ENCODE measurements at regions not wholly inside any gene's neighbourhood (a gene's known extent, or its start where the extent isn't known, plus 50 kb on each side); places are given as distances from the start of the nearest gene placed in this dataset.

GRCh38 chr18:61236356-61237057 is 96.7 kb upstream of the CDH20 start:
- H3K9ac ChIP-seq (ENCODE audit: low read depth in 1 of 2, low read length in 2 of 2): no peak overlapping the region
- H3K9me3 ChIP-seq (ENCODE audit: control insufficient read depth in 4 of 4, low read length in 3 of 4): no peaks in the 10 kb centered on the region
- DNase-seq (ENCODE audit: low spot score): no peak
- TF ChIP-seq, protein P1, sequence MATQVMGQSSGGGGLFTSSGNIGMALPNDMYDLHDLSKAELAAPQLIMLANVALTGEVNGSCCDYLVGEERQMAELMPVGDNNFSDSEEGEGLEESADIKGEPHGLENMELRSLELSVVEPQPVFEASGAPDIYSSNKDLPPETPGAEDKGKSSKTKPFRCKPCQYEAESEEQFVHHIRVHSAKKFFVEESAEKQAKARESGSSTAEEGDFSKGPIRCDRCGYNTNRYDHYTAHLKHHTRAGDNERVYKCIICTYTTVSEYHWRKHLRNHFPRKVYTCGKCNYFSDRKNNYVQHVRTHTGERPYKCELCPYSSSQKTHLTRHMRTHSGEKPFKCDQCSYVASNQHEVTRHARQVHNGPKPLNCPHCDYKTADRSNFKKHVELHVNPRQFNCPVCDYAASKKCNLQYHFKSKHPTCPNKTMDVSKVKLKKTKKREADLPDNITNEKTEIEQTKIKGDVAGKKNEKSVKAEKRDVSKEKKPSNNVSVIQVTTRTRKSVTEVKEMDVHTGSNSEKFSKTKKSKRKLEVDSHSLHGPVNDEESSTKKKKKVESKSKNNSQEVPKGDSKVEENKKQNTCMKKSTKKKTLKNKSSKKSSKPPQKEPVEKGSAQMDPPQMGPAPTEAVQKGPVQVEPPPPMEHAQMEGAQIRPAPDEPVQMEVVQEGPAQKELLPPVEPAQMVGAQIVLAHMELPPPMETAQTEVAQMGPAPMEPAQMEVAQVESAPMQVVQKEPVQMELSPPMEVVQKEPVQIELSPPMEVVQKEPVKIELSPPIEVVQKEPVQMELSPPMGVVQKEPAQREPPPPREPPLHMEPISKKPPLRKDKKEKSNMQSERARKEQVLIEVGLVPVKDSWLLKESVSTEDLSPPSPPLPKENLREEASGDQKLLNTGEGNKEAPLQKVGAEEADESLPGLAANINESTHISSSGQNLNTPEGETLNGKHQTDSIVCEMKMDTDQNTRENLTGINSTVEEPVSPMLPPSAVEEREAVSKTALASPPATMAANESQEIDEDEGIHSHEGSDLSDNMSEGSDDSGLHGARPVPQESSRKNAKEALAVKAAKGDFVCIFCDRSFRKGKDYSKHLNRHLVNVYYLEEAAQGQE (IDR thresholded peaks at IDR 0.05): no peak
- TF ChIP-seq ATF3 (IDR thresholded peaks at IDR 0.05): no peak
- TF ChIP-seq SP1 (IDR thresholded peaks at IDR 0.05): no peak
- TF ChIP-seq RAD21 (IDR thresholded peaks at IDR 0.05): no peak
- TF ChIP-seq GABPA (IDR thresholded peaks at IDR 0.05 in 1 of 2, conservative IDR thresholded peaks at IDR 0.05 in 1 of 2): no peak
- TF ChIP-seq FOXA1 (IDR thresholded peaks at IDR 0.05): no peak
- TF ChIP-seq EGR1 (IDR thresholded peaks at IDR 0.05; ENCODE audit: low read depth in 2 of 2): no peak
- TF ChIP-seq, protein P2, sequence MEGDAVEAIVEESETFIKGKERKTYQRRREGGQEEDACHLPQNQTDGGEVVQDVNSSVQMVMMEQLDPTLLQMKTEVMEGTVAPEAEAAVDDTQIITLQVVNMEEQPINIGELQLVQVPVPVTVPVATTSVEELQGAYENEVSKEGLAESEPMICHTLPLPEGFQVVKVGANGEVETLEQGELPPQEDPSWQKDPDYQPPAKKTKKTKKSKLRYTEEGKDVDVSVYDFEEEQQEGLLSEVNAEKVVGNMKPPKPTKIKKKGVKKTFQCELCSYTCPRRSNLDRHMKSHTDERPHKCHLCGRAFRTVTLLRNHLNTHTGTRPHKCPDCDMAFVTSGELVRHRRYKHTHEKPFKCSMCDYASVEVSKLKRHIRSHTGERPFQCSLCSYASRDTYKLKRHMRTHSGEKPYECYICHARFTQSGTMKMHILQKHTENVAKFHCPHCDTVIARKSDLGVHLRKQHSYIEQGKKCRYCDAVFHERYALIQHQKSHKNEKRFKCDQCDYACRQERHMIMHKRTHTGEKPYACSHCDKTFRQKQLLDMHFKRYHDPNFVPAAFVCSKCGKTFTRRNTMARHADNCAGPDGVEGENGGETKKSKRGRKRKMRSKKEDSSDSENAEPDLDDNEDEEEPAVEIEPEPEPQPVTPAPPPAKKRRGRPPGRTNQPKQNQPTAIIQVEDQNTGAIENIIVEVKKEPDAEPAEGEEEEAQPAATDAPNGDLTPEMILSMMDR (IDR thresholded peaks at IDR 0.05; ENCODE audit: low read depth, low read length, missing input control): no peak
- TF ChIP-seq JUND (IDR thresholded peaks at IDR 0.05): no peak
- H3K36me3 ChIP-seq (ENCODE audit: control insufficient read depth in 4 of 4, insufficient read depth in 3 of 4, low read depth in 1 of 4, low read length in 3 of 4): no peaks in the 10 kb centered on the region
- H3K4me3 ChIP-seq (ENCODE audit: low read depth in 1 of 3, low read length in 3 of 3): no peak overlapping the region
- WGBS: 61% methylated on average over 7 of the region's 7 CpGs
- no peaks in the 10 kb centered on the region for H3K4me1 ChIP-seq (ENCODE audit: control insufficient read depth in 4 of 4, insufficient read depth in 4 of 4, low read length in 3 of 4)
- H3K27me3 ChIP-seq (ENCODE audit: control insufficient read depth in 4 of 4, insufficient read depth in 4 of 4, low read length in 3 of 4): peaks cover 0 to 3% (median under 1%) of the 10 kb centered on the region in 4 donors
- H3K27ac ChIP-seq (ENCODE audit: low read depth in 1 of 2, low read length in 2 of 2): no peak overlapping the region

DNA sequence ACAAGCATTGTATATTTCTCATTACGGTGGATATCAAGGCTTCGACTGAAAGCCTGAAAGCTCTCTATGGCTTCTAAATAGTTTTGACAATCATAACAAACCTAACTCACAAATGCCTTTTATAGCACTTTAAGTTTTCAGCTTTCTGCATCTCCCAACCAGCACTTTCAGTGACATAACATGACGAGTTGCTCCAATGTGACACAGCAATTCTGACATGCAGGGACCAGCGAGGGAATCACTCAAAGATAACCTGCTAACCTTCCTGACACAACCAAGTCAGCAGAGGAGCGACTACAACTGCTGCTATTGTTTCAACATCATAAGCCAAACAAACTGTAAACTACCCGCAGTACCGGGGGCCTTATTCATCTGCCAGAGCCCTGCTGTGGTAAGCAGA is 95.7 kb upstream of the CDH20 start:
- Histone ChIP-seq H3K27me3 (ENCODE audit: control insufficient read depth in 4 of 4, insufficient read depth in 4 of 4, low read length in 3 of 4) (peaks cover 0 to 3% (median under 1%) of the 10 kb centered on the region in 4 donors), H3K9ac (ENCODE audit: low read depth in 1 of 2, low read length in 2 of 2) (no peak overlapping the region), H3K9me3 (ENCODE audit: control insufficient read depth in 4 of 4, low read length in 3 of 4) (no peaks in the 10 kb centered on the region), H3K4me3 (ENCODE audit: low read depth in 1 of 3, low read length in 3 of 3) (no peak overlapping the region), H3K4me1 (ENCODE audit: control insufficient read depth in 4 of 4, insufficient read depth in 4 of 4, low read length in 3 of 4) (no peaks in the 10 kb centered on the region), H3K36me3 (ENCODE audit: control insufficient read depth in 4 of 4, insufficient read depth in 3 of 4, low read depth in 1 of 4, low read length in 3 of 4) (no peaks in the 10 kb centered on the region), H3K27ac (ENCODE audit: low read depth in 1 of 2, low read length in 2 of 2) (no peak overlapping the region)
- DNase-seq (ENCODE audit: low spot score): no peak
- TF ChIP-seq EGR1 (IDR thresholded peaks at IDR 0.05; ENCODE audit: low read depth in 2 of 2) (no peak), JUND (IDR thresholded peaks at IDR 0.05) (no peak)
- 60% methylated on average over 7 of the region's 7 CpGs for WGBS

DNA sequence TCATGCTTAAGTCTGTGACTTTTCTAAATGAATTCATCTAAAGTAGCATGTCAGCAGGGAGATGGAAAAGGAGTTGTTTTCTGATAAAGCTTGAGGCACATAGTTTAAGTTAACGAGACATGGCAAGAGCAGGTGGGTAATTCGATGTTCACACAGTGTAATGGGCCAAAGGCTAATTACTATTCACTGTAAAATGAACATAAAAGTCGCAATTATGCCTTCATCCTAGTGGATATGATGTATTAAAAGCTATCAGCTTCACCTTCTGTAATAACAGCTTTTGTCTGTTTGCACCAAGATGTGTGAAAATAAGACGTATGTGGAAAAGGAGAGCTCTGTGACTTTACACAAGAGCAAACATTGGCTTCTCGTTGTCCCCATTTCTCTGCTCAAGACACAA is 94.2 kb upstream of the CDH20 start:
- no peak overlapping the region for H3K9ac ChIP-seq (ENCODE audit: low read depth in 1 of 2, low read length in 2 of 2)
- H3K9me3 ChIP-seq (ENCODE audit: control insufficient read depth in 4 of 4, low read length in 3 of 4): no peaks in the 10 kb centered on the region
- no peak overlapping the region for H3K4me3 ChIP-seq (ENCODE audit: low read depth in 1 of 3, low read length in 3 of 3)
- peaks cover 0 to 3% (median under 1%) of the 10 kb centered on the region in 4 donors for H3K27me3 ChIP-seq (ENCODE audit: control insufficient read depth in 4 of 4, insufficient read depth in 4 of 4, low read length in 3 of 4)
- H3K36me3 ChIP-seq (ENCODE audit: control insufficient read depth in 4 of 4, insufficient read depth in 3 of 4, low read depth in 1 of 4, low read length in 3 of 4): no peaks in the 10 kb centered on the region
- 57% methylated on average over 5 of the region's 5 CpGs for WGBS
- DNase-seq (ENCODE audit: low spot score): no peak
- no peak overlapping the region for H3K27ac ChIP-seq (ENCODE audit: low read depth in 1 of 2, low read length in 2 of 2)
- TF ChIP-seq HNF4A (conservative IDR thresholded peaks at IDR 0.05): no peak
- TF ChIP-seq MAX (IDR thresholded peaks at IDR 0.05): no peak
- TF ChIP-seq TAF1 (conservative IDR thresholded peaks at IDR 0.05): no peak
- no peaks in the 10 kb centered on the region for H3K4me1 ChIP-seq (ENCODE audit: control insufficient read depth in 4 of 4, insufficient read depth in 4 of 4, low read length in 3 of 4)
